Ovary (tissue), 7 donors: ENCODE measurements at regions not wholly inside any gene's neighbourhood (a gene's known extent, or its start where the extent isn't known, plus 50 kb on each side); places are given as distances from the start of the nearest gene placed in this dataset.

ENCODE experiments used
- DNase-seq, 5 donors: peaks; one replicate each; pipeline ENCODE4 v3.0.0-alpha.2; 2019 to 2020
- H3K27ac ChIP-seq, 2 donors: fragments of 200-600 bp; one replicate each; pipeline versions ENCODE4 v1.5.1 to v1.8.0; 2019 to 2022
- H3K27me3 ChIP-seq: fragments of 200-600 bp; one replicate; pipeline ENCODE4 v1.8.0; 2022
- H3K36me3 ChIP-seq: fragments of 200-600 bp; sonication (generic); one replicate; pipeline ENCODE4 v1.5.1; 2019
- H3K4me1 ChIP-seq: one replicate; pipeline ENCODE4 v1.8.1; 2013; ENCODE audit warnings: mild to moderate bottlenecking, moderate library complexity; ENCODE audit not compliant: insufficient read depth
- H3K4me3 ChIP-seq: fragments of 200-600 bp; sonication (generic); one replicate; pipeline ENCODE4 v1.5.1; 2017
- H3K9me3 ChIP-seq, 2 donors: fragments of 200-600 bp in 1 of 2; sonication (generic) in 1 of 2; one replicate each; pipeline versions ENCODE4 v1.5.1 to v1.8.1; 2013 to 2019; ENCODE audit warnings: mild to moderate bottlenecking in 1 of 2, moderate library complexity in 1 of 2
- CTCF ChIP-seq, 3 donors: fragments of 450-650 bp in 2 of 3; fragments of 200-600 bp in 1 of 3; IDR thresholded peaks; one replicate each; pipeline versions ENCODE4 v1.5.1 to v1.8.0; 2016 to 2022; ENCODE audit warnings: antibody characterized with exemption in 3 of 3, mild to moderate bottlenecking in 1 of 3
- EP300 ChIP-seq: sonication (generic); formaldehyde crosslinking; IDR thresholded peaks from one replicate; pipeline ENCODE4 v1.6.1; 2017; ENCODE audit warnings: antibody characterized with exemption
- POLR2A ChIP-seq: fragments of 450-650 bp; IDR thresholded peaks from one replicate; pipeline ENCODE4 v1.6.1; 2017; ENCODE audit warnings: antibody characterized with exemption, mild to moderate bottlenecking, moderate library complexity
- WGBS, 3 donors: extraction: QIAGEN DNeasy Blood & Tissue Kit in 1 of 3; methylation state at CpG; one replicate each; pipeline versions ENCODE4 v1.1.5 to v1.1.7; 2013 to 2017; 5-methylcytosine and 5-hydroxymethylcytosine counted together
- intact Hi-C, 4 donors: fragments of 100-400 bp; cut with DNase I; formaldehyde crosslinking; loops; one replicate each; pipeline versions ENCODE4 v1.11.0 to v1.15.1; 2022 to 2023
- donor health status: DM: no; HTN: no; CAD: no; lungs with moderate emphysema.
- donor health status: DM: no; HTN: no; CAD: no.
- donor health status: Bipolar disorder and iron deficiency.
- donor health status: DM: no; HTN: no; CAD: no.
- donor health status: DM: yes; HTN: yes; CAD: no.

DNA sequence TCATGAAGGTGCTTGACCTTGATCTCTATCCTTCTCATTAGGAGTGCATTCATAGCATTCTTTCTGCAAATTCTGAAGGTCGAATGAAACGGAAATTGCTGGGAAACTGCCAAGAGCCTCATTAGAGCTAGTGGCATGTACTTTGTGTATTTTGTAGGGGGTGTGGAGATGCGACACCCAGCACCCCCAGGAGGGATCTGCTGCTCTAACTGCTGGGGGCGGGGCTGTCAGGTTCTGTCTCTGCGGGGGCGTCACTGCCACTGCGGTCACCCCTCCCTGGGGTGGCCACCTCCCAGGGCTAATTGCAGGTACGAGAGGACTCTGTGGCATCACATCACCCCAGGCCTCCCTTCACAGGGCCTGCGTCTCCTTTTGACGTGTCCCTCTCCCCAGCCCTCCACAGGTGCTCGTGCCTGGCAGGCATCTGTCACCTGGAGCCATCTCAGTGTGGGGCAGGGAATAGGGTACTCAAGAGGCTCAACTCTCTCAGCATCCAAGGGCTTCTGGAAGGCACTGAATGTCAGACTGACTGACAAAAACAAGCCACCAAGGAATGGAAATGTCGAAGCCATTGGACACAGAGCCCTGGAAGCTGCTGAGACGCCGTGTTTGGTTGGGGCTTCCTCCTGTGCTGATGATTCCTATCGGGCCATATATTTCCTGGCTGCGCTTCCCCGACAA is 151.1 kb downstream of the ACTR3B start:
- no peak for DNase-seq

GRCh38 chr7:152911226-152911560 is 151.6 kb downstream of the ACTR3B start:
- Histone ChIP-seq H3K36me3 (no peaks in the 10 kb centered on the region), H3K4me3 (no peak overlapping the region), H3K9me3 (no peaks in the 10 kb centered on the region), H3K27me3 (no peaks in the 10 kb centered on the region), H3K27ac (no peak overlapping the region), H3K4me1 (peaks cover 9% of the 10 kb centered on the region)
- TF ChIP-seq POLR2A = no peak
- no peak for TF ChIP-seq EP300
- no peak for TF ChIP-seq CTCF (IDR thresholded peaks at IDR 0.05)
- WGBS, 3 donors = 86 to 94% (median 91%) methylated on average over 4 of the region's 4 CpGs
- intact Hi-C loops = no loop called here
- DNase-seq = no peak

More for the DNA sequence above, 151.1 kb downstream of the ACTR3B start:
- Histone ChIP-seq H3K27ac (no peak overlapping the region), H3K4me1 (peaks cover 9% of the 10 kb centered on the region), H3K36me3 (no peaks in the 10 kb centered on the region), H3K27me3 (no peaks in the 10 kb centered on the region), H3K9me3 (no peaks in the 10 kb centered on the region), H3K4me3 (no peak overlapping the region)
- TF ChIP-seq POLR2A (no peak), EP300 (no peak), CTCF (IDR thresholded peaks at IDR 0.05) (no peak)
- WGBS, 3 donors = 34 to 41% (median 37%) methylated on average over 17 of the region's 17 CpGs
- intact Hi-C loops = no loop called here

- no peak overlapping the region for H3K27ac ChIP-seq
- TF ChIP-seq POLR2A (no peak), EP300 (no peak), CTCF (IDR thresholded peaks at IDR 0.05) (no peak)
- H3K9me3 ChIP-seq = no peaks in the 10 kb centered on the region
- H3K27me3 ChIP-seq = no peaks in the 10 kb centered on the region
- DNase-seq = no peak
- WGBS, 3 donors = 86 to 92% (median 89%) methylated on average over 11 of the region's 11 CpGs
- intact Hi-C loops = no loop called here
- H3K4me1 ChIP-seq = peaks cover 9% of the 10 kb centered on the region
- H3K4me3 ChIP-seq = no peak overlapping the region
- no peaks in the 10 kb centered on the region for H3K36me3 ChIP-seq
Measured at GRCh38 chr7:152911922-152912321, 152.4 kb downstream of the ACTR3B start.

DNA sequence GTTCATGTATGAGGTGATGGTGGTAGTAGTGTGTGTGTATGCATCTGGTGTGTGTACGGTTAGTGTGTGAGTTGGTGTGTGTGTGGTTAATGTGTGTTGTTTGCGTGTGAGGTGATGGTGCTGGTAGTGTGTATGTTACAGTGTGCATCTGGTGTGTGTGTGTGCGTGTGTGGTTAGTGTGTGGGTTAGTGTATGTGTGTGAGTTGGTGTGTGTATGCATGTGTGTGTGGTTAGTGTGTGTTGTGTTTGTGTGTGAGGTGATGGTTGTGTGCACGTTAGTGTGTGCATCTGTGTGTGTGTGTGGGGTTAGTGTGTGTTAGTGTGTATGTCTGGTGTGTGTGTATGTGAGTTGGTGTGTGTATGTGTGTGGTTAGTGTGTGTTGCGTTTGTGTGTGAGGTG is 153.0 kb downstream of the ACTR3B start:
- Histone ChIP-seq H3K4me1 (peaks cover 9% of the 10 kb centered on the region), H3K9me3 (no peaks in the 10 kb centered on the region), H3K27me3 (no peaks in the 10 kb centered on the region), H3K36me3 (no peaks in the 10 kb centered on the region), H3K27ac (no peak overlapping the region), H3K4me3 (no peak overlapping the region)
- TF ChIP-seq EP300 (no peak), POLR2A (no peak), CTCF (IDR thresholded peaks at IDR 0.05) (no peak)
- DNase-seq = no peak
- 93 to 96% (median 96%) methylated on average over 5 of the region's 5 CpGs for WGBS, 3 donors
- intact Hi-C loops = no loop called here
